ENCODE measurements at regions not wholly inside any gene's neighbourhood (a gene's known extent, or its start where the extent isn't known, plus 50 kb on each side); places are given as distances from the start of the nearest gene placed in this dataset.

GRCh38 chr13:90793261-90793820, 554.1 kb upstream of the MIR17HG start:
- Histone ChIP-seq H3K27me3 (ENCODE audit: control insufficient read depth, insufficient read depth, low read length) (no peaks in the 10 kb centered on the region), H3K14ac (replicated peaks; ENCODE audit: low read depth, low read length) (no peak overlapping the region), H3K9ac (ENCODE audit: low read depth, low read length) (no peak overlapping the region), H3K9me3 (ENCODE audit: control insufficient read depth, insufficient read depth, low read length) (no peaks in the 10 kb centered on the region), H2AK5ac (ENCODE audit: low read depth, low read length) (no peak overlapping the region), H2BK20ac (ENCODE audit: low read depth, low read length) (no peak overlapping the region), H3K9me1 (ENCODE audit: insufficient read depth, low read length) (no peaks in the 10 kb centered on the region), H2BK5ac (ENCODE audit: low read depth, low read length, poor library complexity, severe bottlenecking) (no peak overlapping the region), H4K20me1 (ENCODE audit: insufficient read depth, low read length) (no peaks in the 10 kb centered on the region), H3K18ac (ENCODE audit: low read depth, low read length) (no peak overlapping the region), H4K8ac (ENCODE audit: low read depth in 2 of 2, low read length in 2 of 2) (no peak overlapping the region), H3K79me1 (ENCODE audit: low read depth in 1 of 2, low read length in 2 of 2) (no peaks in the 10 kb centered on the region), H4K91ac (ENCODE audit: insufficient read depth, low read depth, low read length) (no peak overlapping the region), H3K4ac (ENCODE audit: low read depth, low read length) (no peak overlapping the region), H3K4me1 (ENCODE audit: control insufficient read depth, insufficient read depth, low read length) (no peaks in the 10 kb centered on the region), H2BK120ac (ENCODE audit: low read depth, low read length) (no peak overlapping the region), H3K27ac (ENCODE audit: insufficient read depth, low read length) (no peak overlapping the region), H3K4me3 (ENCODE audit: insufficient read depth, low read depth, low read length) (no peak overlapping the region), H3K56ac (ENCODE audit: extremely low read depth, insufficient read depth, low read length) (no peak overlapping the region), H3K4me2 (ENCODE audit: low read depth, low read length) (no peak overlapping the region), H2BK15ac (ENCODE audit: low read depth, low read length) (no peak overlapping the region), H2AFZ (replicated peaks; ENCODE audit: low read length, poor library complexity) (no peak overlapping the region), H3K36me3 (ENCODE audit: control insufficient read depth, insufficient read depth, low read length) (no peaks in the 10 kb centered on the region), H3K23ac (ENCODE audit: low read depth, low read length) (no peak overlapping the region), H2AK9ac (replicated peaks; ENCODE audit: low read depth, low read length, poor library complexity) (no peak overlapping the region), H4K5ac (ENCODE audit: low read depth, low read length) (no peak overlapping the region)
- ATAC-seq (ENCODE audit: low read depth) (no peak), DNase-seq (no peak)
- intact Hi-C loops (cut with micrococcal nuclease) = no loop called here
- CTCF ChIA-PET = no interaction called here
- TF ChIP-seq FOS (IDR thresholded peaks at IDR 0.05; ENCODE audit: low read depth, low read length) = no peak
- TF ChIP-seq SMC3 (IDR thresholded peaks at IDR 0.05; ENCODE audit: low read depth, low read length) = no peak
- TF ChIP-seq RCOR1 (IDR thresholded peaks at IDR 0.05; ENCODE audit: insufficient replicate concordance, low read length) = no peak
- TF ChIP-seq RFX5 (IDR thresholded peaks at IDR 0.05; ENCODE audit: low read depth, low read length) = no peak
- no peak for TF ChIP-seq NFE2L2 (IDR thresholded peaks at IDR 0.05; ENCODE audit: low read depth, low read length)
- TF ChIP-seq MAFK (IDR thresholded peaks at IDR 0.05; ENCODE audit: low read depth, low read length) = no peak
- TF ChIP-seq CEBPB (IDR thresholded peaks at IDR 0.05; ENCODE audit: low read depth, low read length) = no peak
- no peak for TF ChIP-seq POLR2A (IDR thresholded peaks at IDR 0.05; ENCODE audit: low read depth, low read length)
- TF ChIP-seq BHLHE40 (IDR thresholded peaks at IDR 0.05; ENCODE audit: low read depth, low read length) = no peak
- TF ChIP-seq MXI1 (IDR thresholded peaks at IDR 0.05; ENCODE audit: borderline replicate concordance, low read depth, low read length) = no peak
- no peak for TF ChIP-seq ELK1 (IDR thresholded peaks at IDR 0.05; ENCODE audit: borderline replicate concordance, low read depth, low read length)
- no peak for TF ChIP-seq CHD1 (IDR thresholded peaks at IDR 0.05; ENCODE audit: low read depth, low read length)
- TF ChIP-seq MAZ (IDR thresholded peaks at IDR 0.05; ENCODE audit: borderline replicate concordance, low read depth, low read length) = no peak
- TF ChIP-seq USF2 (IDR thresholded peaks at IDR 0.05; ENCODE audit: low read depth, low read length) = no peak
- TF ChIP-seq CTCF (conservative IDR thresholded peaks at IDR 0.05; ENCODE audit: low read depth, low read length) = no peak
- no peak for TF ChIP-seq RAD21 (IDR thresholded peaks at IDR 0.05; ENCODE audit: low read length)
- BruUV-seq (replicated peaks) = no TSS peak
- WGBS, 2 experiments (ENCODE audit: extremely low coverage in 2 of 2, insufficient read length in 1 of 2) = 50% methylated on average over 2 of the region's 3 CpGs; no CpG with 5 or more reads in 1 of the 2 experiments
- in situ Hi-C loops (cut with MboI; ENCODE audit: low sequenced_read_pairs) = no loop called here
- POLR2A ChIA-PET (ENCODE audit: unreplicated experiment) = no interaction called here
- dilution Hi-C loops (cut with HindIII; ENCODE audit: low sequenced_read_pairs, unreplicated experiment) = no loop called here

Measured in IMR-90 (cell line).